Hepatocyte (in vitro differentiated cells): ENCODE measurements at regions not wholly inside any gene's neighbourhood (a gene's known extent, or its start where the extent isn't known, plus 50 kb on each side); places are given as distances from the start of the nearest gene placed in this dataset.

Experiments
- EZH2 ChIP-seq: fragments of 200-600 bp; sonication (generic); IDR thresholded peaks from 2 replicates; pipeline ENCODE4 v1.6.1; 2016; ENCODE audit warnings: antibody characterized with exemption, mild to moderate bottlenecking, borderline replicate concordance
- EZH2phosphoT487 ChIP-seq: fragments of 200-600 bp; sonication (generic); IDR thresholded peaks from one replicate; pipeline ENCODE4 v1.6.1; 2018; ENCODE audit warnings: antibody characterized with exemption, mild to moderate bottlenecking, low read depth, moderate library complexity; ENCODE audit not compliant: unreplicated experiment, severe bottlenecking
- TF ChIP-seq, protein P1 (sequence below): fragments of 200-600 bp; sonication (generic); IDR thresholded peaks from 2 replicates; pipeline ENCODE4 v1.5.1; 2016; ENCODE audit warnings: antibody characterized with exemption, mild to moderate bottlenecking; ENCODE audit not compliant: poor library complexity

- TF ChIP-seq, protein P1, sequence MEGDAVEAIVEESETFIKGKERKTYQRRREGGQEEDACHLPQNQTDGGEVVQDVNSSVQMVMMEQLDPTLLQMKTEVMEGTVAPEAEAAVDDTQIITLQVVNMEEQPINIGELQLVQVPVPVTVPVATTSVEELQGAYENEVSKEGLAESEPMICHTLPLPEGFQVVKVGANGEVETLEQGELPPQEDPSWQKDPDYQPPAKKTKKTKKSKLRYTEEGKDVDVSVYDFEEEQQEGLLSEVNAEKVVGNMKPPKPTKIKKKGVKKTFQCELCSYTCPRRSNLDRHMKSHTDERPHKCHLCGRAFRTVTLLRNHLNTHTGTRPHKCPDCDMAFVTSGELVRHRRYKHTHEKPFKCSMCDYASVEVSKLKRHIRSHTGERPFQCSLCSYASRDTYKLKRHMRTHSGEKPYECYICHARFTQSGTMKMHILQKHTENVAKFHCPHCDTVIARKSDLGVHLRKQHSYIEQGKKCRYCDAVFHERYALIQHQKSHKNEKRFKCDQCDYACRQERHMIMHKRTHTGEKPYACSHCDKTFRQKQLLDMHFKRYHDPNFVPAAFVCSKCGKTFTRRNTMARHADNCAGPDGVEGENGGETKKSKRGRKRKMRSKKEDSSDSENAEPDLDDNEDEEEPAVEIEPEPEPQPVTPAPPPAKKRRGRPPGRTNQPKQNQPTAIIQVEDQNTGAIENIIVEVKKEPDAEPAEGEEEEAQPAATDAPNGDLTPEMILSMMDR = no peak
- TF ChIP-seq EZH2phosphoT487 (no peak), EZH2 (no peak)
These were observed 83.1 kb upstream of the RANBP3L start for GRCh38 chr5:36384845-36385244.
